ENCODE measurements at regions not wholly inside any gene's neighbourhood (a gene's known extent, or its start where the extent isn't known, plus 50 kb on each side); places are given as distances from the start of the nearest gene placed in this dataset.
"Not testable (repeated sequence)": the region's sequence is repeated elsewhere in the genome, so short reads cannot be mapped to it uniquely, and the experiment has no call there.

DNA sequence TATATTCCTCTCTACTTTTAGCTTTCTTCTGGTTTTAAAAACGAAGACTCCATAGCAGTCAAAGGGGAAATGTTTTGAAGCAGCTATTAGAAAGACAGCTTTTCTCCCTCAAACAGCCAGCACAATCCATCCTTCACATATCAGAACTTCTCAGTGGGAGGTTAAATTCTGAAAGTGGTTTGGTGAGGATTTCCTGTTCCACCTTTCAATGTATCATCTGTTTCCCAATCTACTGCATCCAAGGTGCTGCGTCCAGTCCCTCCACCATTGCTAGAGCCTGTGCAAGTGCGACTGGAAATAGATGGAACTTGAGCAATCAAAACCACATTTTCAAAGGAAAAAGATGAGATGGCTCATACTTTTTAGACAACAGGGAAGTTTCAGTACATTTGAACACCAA lies 508.3 kb upstream of the ARID1B start:
- no peak for DNase-seq

DNA sequence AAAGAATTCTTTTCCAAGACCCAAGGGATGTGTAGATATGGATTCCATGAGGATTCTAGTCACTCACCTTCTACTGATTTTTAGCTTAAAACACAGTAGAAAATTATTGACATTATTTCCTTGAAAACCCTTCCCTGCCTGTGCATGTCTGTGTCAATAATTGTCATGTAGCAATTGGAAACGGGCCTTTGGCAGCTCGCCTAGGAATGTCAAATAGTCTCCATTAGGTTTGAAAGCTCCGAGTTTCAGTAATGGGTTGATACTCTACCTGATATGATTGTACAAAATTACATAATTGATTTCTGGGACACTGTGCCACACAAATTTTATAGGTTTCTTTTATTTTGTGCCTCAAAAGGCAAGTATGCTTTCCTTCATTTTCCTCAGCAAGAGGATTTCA lies 515.2 kb upstream of the ARID1B start:
- no peak for DNase-seq

- DNase-seq, result no peak
These were observed 516.4 kb upstream of the ARID1B start for GRCh38 chr6:156260815-156261214.

DNA sequence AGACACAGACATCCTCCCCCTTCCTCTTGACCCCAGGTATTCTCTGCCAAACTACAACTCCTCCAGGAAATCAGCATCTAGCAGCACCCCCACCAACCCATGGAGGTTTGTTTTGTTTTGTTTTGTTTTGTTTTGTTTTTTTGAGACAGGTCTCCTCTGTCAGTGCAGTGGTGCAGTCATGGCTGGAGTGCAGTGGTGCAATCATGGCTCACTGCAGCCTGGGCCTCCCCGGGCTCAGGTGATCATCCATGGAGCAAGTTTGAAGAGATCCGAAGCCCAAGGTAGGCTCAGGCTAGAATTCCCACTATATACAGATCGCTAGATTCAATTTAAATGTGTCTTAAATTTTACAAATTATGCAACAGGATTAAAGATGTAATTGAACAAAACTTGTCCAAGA lies 518.2 kb upstream of the ARID1B start:
- DNase-seq, result no peak

DNA sequence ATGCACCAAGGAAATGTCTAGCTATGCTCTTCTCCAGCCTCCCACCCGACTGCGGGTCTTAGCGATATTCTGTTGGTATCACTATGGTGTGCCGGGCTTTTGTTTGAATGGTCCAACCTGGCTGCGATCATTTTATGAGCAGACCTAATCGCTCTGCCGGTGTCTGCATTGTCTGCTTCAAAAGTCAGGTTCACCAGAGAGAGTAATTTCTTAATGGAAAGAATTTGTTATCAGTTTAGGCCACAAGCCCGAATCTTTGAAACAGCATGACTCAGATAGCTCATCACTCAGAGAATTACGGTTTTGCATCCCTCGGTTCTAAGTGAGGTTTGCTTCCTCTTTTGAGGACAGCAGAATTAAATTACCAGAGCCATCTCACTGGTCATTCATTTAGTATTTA lies 521.0 kb upstream of the ARID1B start:
- no peak for DNase-seq

DNA sequence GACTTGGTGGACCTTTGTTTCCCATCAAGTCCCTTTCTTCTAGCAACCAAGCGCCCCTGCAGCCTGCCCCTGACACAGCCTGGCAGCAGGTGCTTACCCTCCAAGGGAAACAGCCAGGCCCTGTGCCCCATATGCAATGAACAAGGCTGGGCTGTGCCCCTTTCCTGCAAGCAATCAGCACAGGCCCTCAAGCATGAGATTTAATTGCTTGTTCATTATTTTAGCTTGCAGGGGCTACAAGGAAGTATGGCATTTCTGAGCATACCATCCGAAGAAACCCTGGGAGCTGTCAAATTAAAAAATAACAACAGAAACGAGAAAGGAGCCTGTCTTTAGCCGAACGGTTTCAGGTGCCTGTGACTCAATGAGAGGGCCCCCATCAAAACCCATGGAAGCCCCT lies 522.9 kb upstream of the ARID1B start:
- DNase-seq, result no peak

DNA sequence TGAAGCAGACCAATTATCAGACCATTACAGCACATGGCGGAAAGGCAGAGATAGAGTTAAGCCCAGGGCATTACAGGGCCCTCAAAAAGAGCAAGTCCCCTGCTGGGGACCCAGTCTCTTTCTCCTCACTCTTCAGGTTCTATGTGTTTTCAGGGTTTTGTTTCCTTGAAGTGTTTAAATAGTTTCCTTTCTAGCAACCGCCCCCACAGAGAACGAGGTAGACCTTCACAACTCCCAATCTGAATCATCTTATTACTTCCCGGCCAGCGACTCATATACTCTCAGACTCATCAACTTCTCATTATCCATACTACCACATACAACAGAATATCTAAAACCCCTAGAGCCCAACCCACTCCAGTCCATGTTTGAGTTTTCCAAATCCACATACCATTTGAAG lies 526.6 kb upstream of the ARID1B start:
- peak in 1 of 5 donors; percentile 40 for DNase-seq

- DNase-seq, result no peak
These were observed 535.0 kb upstream of the ARID1B start for GRCh38 chr6:156242206-156242605.

- no peak for DNase-seq
These were observed 546.0 kb upstream of the ARID1B start for GRCh38 chr6:156231026-156231765.

GRCh38 chr6:156219973-156220372 lies 557.2 kb upstream of the ARID1B start:
- no peak for DNase-seq

- no peak for DNase-seq
These were observed 571.5 kb upstream of the ARID1B start for GRCh38 chr6:156205678-156206077.

- DNase-seq, result no peak
These were observed 578.0 kb upstream of the ARID1B start for GRCh38 chr6:156199182-156199581.

DNA sequence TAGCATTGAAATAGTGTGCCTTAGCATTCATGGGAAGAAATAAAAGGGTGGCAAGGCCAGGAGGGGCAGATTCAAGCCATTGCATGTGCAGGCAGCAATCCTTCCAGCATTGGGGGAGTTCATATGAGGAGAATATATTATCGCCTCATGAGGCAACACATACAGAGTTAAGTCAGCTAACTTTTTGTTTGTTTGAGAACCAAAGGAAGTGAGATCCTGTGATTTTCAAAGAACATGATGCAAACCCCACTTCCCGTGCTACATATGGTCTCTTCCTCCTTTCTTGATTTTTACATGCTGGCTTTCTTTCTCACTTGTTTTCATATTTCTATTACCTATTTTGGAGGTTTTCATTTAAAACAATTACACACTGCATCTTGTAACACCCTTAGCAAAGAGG lies 579.7 kb upstream of the ARID1B start:
- DNase-seq, result peak in 1 of 5 donors; percentile 86

DNA sequence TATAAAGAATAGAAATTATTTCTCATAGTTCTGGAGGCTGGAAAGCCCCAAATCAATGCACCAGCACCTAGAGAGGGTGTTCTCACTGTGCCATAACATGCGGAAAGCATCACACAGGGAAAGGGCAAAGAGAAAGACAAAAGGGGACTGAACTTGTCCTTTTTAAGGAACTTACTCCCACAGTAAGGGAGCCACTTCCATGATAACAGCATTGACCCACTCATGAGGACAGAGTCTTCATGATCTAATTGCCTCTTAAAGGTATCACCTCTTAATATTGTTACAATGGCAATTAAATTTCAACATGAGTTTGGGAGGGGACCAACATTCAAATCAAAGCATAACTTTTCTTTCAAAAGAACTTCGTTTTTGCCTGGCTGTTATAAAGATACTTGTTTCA lies 582.2 kb upstream of the ARID1B start:
- DNase-seq, result no peak

DNA sequence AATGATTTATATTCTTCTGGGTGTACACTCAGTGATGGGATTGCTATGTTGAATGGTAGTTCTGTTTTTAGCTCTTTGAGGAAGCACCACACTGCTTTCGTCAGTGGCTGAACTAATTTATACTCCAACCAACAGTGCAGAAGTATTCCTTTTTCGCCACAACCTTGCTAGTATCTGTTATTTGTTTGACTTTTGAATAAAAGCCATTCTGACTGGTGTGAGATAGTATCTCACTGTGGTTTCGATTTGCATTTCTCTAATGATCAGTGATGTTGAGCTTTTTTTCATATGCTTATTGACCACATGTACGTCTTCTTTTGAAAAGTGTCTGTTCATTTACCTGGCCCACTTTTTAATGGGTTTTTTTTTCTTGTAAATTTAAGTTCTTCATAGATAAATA lies 583.8 kb upstream of the ARID1B start:
- no peak for DNase-seq

DNA sequence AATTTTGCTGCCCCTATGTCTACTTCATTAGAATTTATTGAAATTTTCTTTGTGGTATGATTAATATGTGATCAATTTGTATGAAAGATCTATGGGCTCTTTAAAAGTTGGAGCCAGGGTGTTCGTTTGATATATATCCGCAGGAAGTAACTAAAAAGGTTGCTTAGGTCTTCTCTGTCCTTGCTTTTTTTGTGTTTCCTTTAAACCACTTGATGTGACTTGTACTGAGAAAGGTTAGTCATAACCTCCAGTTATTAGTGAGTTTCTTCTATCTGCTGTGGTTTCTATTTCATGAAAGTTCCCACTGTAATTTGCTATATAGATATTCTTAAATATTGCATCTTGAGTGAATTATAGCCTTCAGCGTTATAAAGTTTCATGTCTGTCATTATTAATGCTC lies 585.3 kb upstream of the ARID1B start:
- DNase-seq, result peak in 1 of 5 donors; percentile 81

DNA sequence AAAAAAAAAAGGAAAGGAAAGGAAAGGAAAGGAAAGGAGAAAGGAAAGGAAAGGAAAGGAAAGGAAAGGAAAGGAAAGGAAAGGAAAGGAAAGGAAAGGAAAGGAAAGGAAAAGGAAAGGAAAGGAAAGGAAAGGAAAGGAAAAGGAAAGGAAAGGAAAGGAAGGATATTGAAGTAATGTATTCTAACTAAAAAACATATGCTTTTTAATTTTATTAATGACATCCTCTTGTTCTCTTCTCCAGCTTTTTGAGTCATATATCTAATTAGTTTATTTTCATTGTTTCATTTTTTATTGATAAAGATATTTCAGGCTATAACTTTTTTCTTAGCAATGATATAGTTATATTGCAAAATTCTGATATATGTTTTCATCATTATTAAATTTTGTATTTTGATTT lies 585.8 kb upstream of the ARID1B start:
- DNase-seq, result not testable (repeated sequence)

- no peak for DNase-seq
These were observed 586.9 kb upstream of the ARID1B start for GRCh38 chr6:156190270-156190669.

GRCh38 chr6:156189714-156190113 lies 587.5 kb upstream of the ARID1B start:
- no peak for DNase-seq

GRCh38 chr6:156189195-156189594 lies 588.0 kb upstream of the ARID1B start:
- no peak for DNase-seq

- DNase-seq, result no peak
These were observed 592.1 kb upstream of the ARID1B start for GRCh38 chr6:156185113-156185512.

GRCh38 chr6:156183678-156184077 lies 593.5 kb upstream of the ARID1B start:
- no peak for DNase-seq

DNA sequence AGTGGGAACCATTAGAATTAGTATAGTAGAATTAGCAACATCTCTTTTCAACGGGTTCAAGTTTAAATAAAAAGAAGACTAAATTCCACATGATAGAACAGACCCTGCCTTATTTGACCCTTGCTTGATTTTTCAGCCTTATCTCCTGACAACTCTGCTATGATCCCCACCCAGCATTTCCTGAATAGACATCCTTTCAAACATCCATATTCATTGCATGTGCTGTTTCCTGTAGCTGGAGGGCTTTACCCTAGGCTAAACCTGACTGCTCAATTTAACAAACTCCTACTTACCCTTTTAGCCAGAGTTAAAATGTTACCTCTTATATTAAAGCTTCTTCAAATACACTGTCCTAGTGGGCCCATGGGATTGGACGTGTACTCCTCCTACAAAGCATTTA lies 594.8 kb upstream of the ARID1B start:
- DNase-seq, result no peak

DNA sequence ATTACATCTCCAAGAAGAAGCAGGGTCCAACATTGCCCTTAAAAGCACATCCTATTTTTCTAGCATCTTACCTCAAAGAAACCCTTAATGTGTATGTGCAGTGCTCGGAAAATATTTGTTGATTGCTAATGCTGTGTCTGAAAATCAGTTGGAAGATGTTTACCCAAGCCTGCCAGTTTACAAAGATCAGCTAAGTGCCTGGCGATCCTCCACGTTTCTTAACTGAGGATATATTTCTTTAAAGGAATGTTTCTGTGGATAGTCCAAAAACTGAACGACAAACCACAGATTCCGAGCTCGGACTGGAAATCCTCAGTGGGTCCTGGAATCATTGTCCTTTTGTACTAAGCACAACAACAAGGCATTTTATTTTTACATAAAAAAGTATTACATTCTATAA lies 595.7 kb upstream of the ARID1B start:
- DNase-seq, result no peak

GRCh38 chr6:156175971-156176421 lies 601.2 kb upstream of the ARID1B start:
- DNase-seq, result no peak
